ENCODE measurements at regions not wholly inside any gene's neighbourhood (a gene's known extent, or its start where the extent isn't known, plus 50 kb on each side); places are given as distances from the start of the nearest gene placed in this dataset.
"Not testable (repeated sequence)": the region's sequence is repeated elsewhere in the genome, so short reads cannot be mapped to it uniquely, and the experiment has no call there.

GRCh38 chr4:49216606-49217005 is 230.5 kb downstream of the CWH43 start:
- not testable (repeated sequence) for TF ChIP-seq CTCF (IDR thresholded peaks at IDR 0.05; ENCODE audit: poor library complexity, severe bottlenecking); EP300 (conservative IDR thresholded peaks at IDR 0.05; ENCODE audit: poor library complexity, severe bottlenecking); EZH2 (IDR thresholded peaks at IDR 0.05; ENCODE audit: borderline replicate concordance, insufficient read depth, low read length, poor library complexity, severe bottlenecking); POLR2AphosphoS5 (IDR thresholded peaks at IDR 0.05); TAF1 (IDR thresholded peaks at IDR 0.05; ENCODE audit: low read depth); MXI1 (conservative IDR thresholded peaks at IDR 0.05; ENCODE audit: poor library complexity, severe bottlenecking)

All from neural cell (in vitro differentiated cells).